Natural killer cell (primary cell): ENCODE measurements at regions not wholly inside any gene's neighbourhood (a gene's known extent, or its start where the extent isn't known, plus 50 kb on each side); places are given as distances from the start of the nearest gene placed in this dataset.

Source experiments
- ATAC-seq, 3 donors: fragments of 150-1000 bp in 2 of 3; fragments of 200-7000 bp in 1 of 3; cut with Tn5 transposase; 1 replicate in 1 of 3; 2 replicates in 2 of 3; pipeline ENCODE4 v1.10.0; 2021; ENCODE audit warnings: mild to moderate bottlenecking in 2 of 3, moderate library complexity in 2 of 3
- DNase-seq, 2 donors: peaks; one replicate each; pipeline versions ENCODE4 v3.0.0 to v3.0.0-alpha.2; 2013 to 2021; ENCODE audit warnings: mixed read lengths in 1 of 2
- H3K27ac ChIP-seq: one replicate; pipeline ENCODE4 v1.5.1; 2013; ENCODE audit warnings: mild to moderate bottlenecking, low read length
- H3K27me3 ChIP-seq: one replicate; pipeline ENCODE4 v1.6.1; 2013; ENCODE audit warnings: low read length; ENCODE audit not compliant: control insufficient read depth, insufficient read depth
- H3K36me3 ChIP-seq: one replicate; pipeline ENCODE4 v1.6.1; 2013; ENCODE audit warnings: low read length; ENCODE audit not compliant: control insufficient read depth, insufficient read depth
- H3K4me1 ChIP-seq: one replicate; pipeline ENCODE4 v1.6.1; 2013; ENCODE audit warnings: low read length; ENCODE audit not compliant: control insufficient read depth, insufficient read depth
- H3K4me3 ChIP-seq: one replicate; pipeline ENCODE4 v1.5.1; 2013; ENCODE audit warnings: low read length
- H3K9me3 ChIP-seq: one replicate; pipeline ENCODE4 v1.6.1; 2013; ENCODE audit warnings: low read length; ENCODE audit not compliant: control insufficient read depth, insufficient read depth
- H3K27ac Mint-ChIP-seq, 2 donors: one replicate each; pipeline ENCODE4 v1.8.0; 2022; ENCODE audit warnings: mild to moderate bottlenecking in 2 of 2, mixed read lengths in 2 of 2, moderate library complexity in 1 of 2
- H3K27me3 Mint-ChIP-seq, 2 donors: one replicate each; pipeline ENCODE4 v1.8.0; 2022; ENCODE audit warnings: low read depth in 2 of 2, mixed read lengths in 2 of 2
- H3K36me3 Mint-ChIP-seq: one replicate; pipeline ENCODE4 v1.8.0; 2022; ENCODE audit warnings: mixed read lengths
- H3K4me1 Mint-ChIP-seq, 2 donors: one replicate each; pipeline ENCODE4 v1.8.0; 2022; ENCODE audit warnings: mixed read lengths in 2 of 2
- H3K4me3 Mint-ChIP-seq: one replicate; pipeline ENCODE4 v1.8.0; 2022; ENCODE audit warnings: mild to moderate bottlenecking, moderate library complexity, mixed read lengths
- H3K9me3 Mint-ChIP-seq, 2 donors: one replicate each; pipeline ENCODE4 v1.8.0; 2022; ENCODE audit warnings: mixed read lengths in 2 of 2
- CTCF ChIP-seq: fragments of 200-600 bp; IDR thresholded peaks from one replicate; pipeline ENCODE4 v1.8.0; 2022; ENCODE audit warnings: antibody characterized with exemption
- WGBS: methylation state at CpG from one replicate; pipeline ENCODE4 v1.1.7; 2013; ENCODE audit warnings: missing lambda C conversion rate; ENCODE audit not compliant: insufficient coverage; 5-methylcytosine and 5-hydroxymethylcytosine counted together
- intact Hi-C: fragments of 100-400 bp; cut with micrococcal nuclease; formaldehyde crosslinking; loops from one replicate; pipeline ENCODE4 v1.14.2; 2022

GRCh38 chr11:115047631-115048030, 369.3 kb downstream of the NXPE2 start:
- no peaks in the 10 kb centered on the region for H3K27me3 Mint-ChIP-seq
- H3K27me3 ChIP-seq: no peaks in the 10 kb centered on the region
- H3K4me3 ChIP-seq: no peak overlapping the region
- no peaks in the 10 kb centered on the region for H3K36me3 ChIP-seq
- no peaks in the 10 kb centered on the region for H3K4me1 ChIP-seq
- H3K4me1 Mint-ChIP-seq: no peaks in the 10 kb centered on the region
- no peak for DNase-seq
- 84% methylated on average over 3 of the region's 3 CpGs for WGBS
- H3K4me3 Mint-ChIP-seq: no peak overlapping the region
- no peak for TF ChIP-seq CTCF
- no peak overlapping the region for H3K27ac ChIP-seq
- ATAC-seq: no peak
- intact Hi-C loops: no loop called here
- no peaks in the 10 kb centered on the region for H3K9me3 Mint-ChIP-seq
- no peaks in the 10 kb centered on the region for H3K9me3 ChIP-seq
- H3K27ac Mint-ChIP-seq: no peak overlapping the region
- no peaks in the 10 kb centered on the region for H3K36me3 Mint-ChIP-seq

GRCh38 chr11:115049796-115050195, 371.5 kb downstream of the NXPE2 start:
- 89% methylated on average over 11 of the region's 11 CpGs for WGBS
- no peaks in the 10 kb centered on the region for H3K36me3 Mint-ChIP-seq
- H3K4me1 Mint-ChIP-seq: no peaks in the 10 kb centered on the region
- H3K27me3 ChIP-seq: no peaks in the 10 kb centered on the region
- no peak overlapping the region for H3K27ac Mint-ChIP-seq
- intact Hi-C loops: no loop called here
- no peak for ATAC-seq
- no peaks in the 10 kb centered on the region for H3K27me3 Mint-ChIP-seq
- H3K9me3 Mint-ChIP-seq: no peaks in the 10 kb centered on the region
- H3K36me3 ChIP-seq: no peaks in the 10 kb centered on the region
- H3K27ac ChIP-seq: no peak overlapping the region
- H3K4me1 ChIP-seq: no peaks in the 10 kb centered on the region
- TF ChIP-seq CTCF: no peak
- H3K9me3 ChIP-seq: peaks cover 2% of the 10 kb centered on the region
- no peak overlapping the region for H3K4me3 Mint-ChIP-seq
- DNase-seq: no peak
- H3K4me3 ChIP-seq: no peak overlapping the region

GRCh38 chr11:115050756-115051155, 372.4 kb downstream of the NXPE2 start:
- Mint-ChIP-seq H3K36me3 (no peaks in the 10 kb centered on the region), H3K27ac (no peak overlapping the region), H3K27me3 (no peaks in the 10 kb centered on the region), H3K9me3 (no peaks in the 10 kb centered on the region), H3K4me3 (no peak overlapping the region), H3K4me1 (no peaks in the 10 kb centered on the region)
- Histone ChIP-seq H3K4me3 (no peak overlapping the region), H3K36me3 (no peaks in the 10 kb centered on the region), H3K9me3 (peaks cover 2% of the 10 kb centered on the region), H3K4me1 (no peaks in the 10 kb centered on the region), H3K27me3 (no peaks in the 10 kb centered on the region), H3K27ac (no peak overlapping the region)
- no peak for TF ChIP-seq CTCF
- intact Hi-C loops: no loop called here
- 35% methylated on average over 6 of the region's 6 CpGs for WGBS
- no peak for DNase-seq
- ATAC-seq: no peak

- ATAC-seq (no peak), DNase-seq (no peak)
- Histone ChIP-seq H3K36me3 (no peaks in the 10 kb centered on the region), H3K27ac (no peak overlapping the region), H3K4me3 (no peak overlapping the region), H3K27me3 (no peaks in the 10 kb centered on the region), H3K4me1 (no peaks in the 10 kb centered on the region), H3K9me3 (peaks cover 2% of the 10 kb centered on the region)
- Mint-ChIP-seq H3K9me3 (peaks cover 3 to 10% of the 10 kb centered on the region in 2 donors), H3K36me3 (no peaks in the 10 kb centered on the region), H3K4me3 (no peak overlapping the region), H3K27ac (no peak overlapping the region), H3K27me3 (no peaks in the 10 kb centered on the region), H3K4me1 (no peaks in the 10 kb centered on the region)
- intact Hi-C loops: no loop called here
- TF ChIP-seq CTCF: no peak
- 84% methylated on average over 6 of the region's 6 CpGs for WGBS
These were observed 373.7 kb downstream of the NXPE2 start for GRCh38 chr11:115051938-115052590.
